ENCODE measurements at regions not wholly inside any gene's neighbourhood (a gene's known extent, or its start where the extent isn't known, plus 50 kb on each side); places are given as distances from the start of the nearest gene placed in this dataset.
A peak's percentile ranks its signal among the peaks of the same experiment; 100 is the strongest.

DNA sequence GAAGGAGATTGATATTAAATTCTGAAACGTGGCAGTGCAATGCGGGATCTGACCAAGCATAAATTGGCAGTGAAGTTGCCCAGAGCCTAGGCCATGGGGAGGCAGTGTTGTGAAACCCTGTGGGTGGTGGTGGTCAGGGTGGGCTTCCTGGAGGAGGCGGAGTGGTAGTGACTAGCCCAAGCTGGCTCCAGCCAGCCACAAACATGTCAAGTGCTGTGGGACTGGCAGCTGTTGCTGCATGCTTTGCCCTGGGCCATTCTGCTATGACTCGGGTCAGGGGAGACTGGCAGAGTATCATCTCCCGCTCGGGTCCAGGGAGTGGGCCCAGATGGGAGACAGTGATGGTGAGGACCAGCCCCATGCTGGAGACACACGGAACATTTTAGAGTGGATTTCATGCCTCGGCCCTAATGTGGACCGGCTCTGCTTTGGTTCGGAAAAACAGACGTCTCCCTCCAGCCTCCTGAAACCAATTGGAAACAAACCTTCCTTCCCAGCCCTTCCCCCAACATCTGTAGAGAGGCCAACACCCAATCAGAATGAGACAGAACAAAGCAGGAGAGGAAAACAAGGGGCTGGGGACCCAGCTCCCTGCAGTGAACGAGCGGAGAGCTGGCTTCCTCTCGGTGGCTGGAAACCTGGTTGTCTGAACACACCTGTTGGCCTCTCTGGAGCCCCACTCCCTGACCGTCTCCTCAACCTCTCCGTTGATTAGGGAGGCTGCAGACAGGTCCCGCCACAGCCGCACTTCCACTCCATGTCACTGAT is 58.2 kb downstream of the TMEM270 start:
- Histone ChIP-seq H3K9ac (no peak overlapping the region), H3K9me3 (ENCODE audit: low read depth) (no peaks in the 10 kb centered on the region), H3K4me2 (peak overlapping the region; percentile 75), H3K36me3 (no peaks in the 10 kb centered on the region), H3K4me3 (peak overlapping the region; percentile 29), H3K79me2 (ENCODE audit: low read depth) (no peaks in the 10 kb centered on the region), H3K27ac (peak overlapping the region; percentile 64), H2AFZ (replicated peaks) (peak overlapping the region; percentile 94), H3F3A (ENCODE audit: low read depth) (peaks cover 12% of the 10 kb centered on the region), H3K27me3 (no peaks in the 10 kb centered on the region), H3K4me1 (peaks cover 12% of the 10 kb centered on the region), H4K20me1 (ENCODE audit: low read depth) (no peaks in the 10 kb centered on the region)
- H3K27me3 Mint-ChIP-seq (ENCODE audit: insufficient read depth, low read depth), result peaks cover 11% of the 10 kb centered on the region
- H3K36me3 Mint-ChIP-seq, result no peaks in the 10 kb centered on the region
- H3K4me3 Mint-ChIP-seq, result no peak overlapping the region
- peak overlapping the region; percentile 96 for H3K27ac Mint-ChIP-seq
- peaks cover 16% of the 10 kb centered on the region for H3K4me1 Mint-ChIP-seq
- H3K9me3 Mint-ChIP-seq, result no peaks in the 10 kb centered on the region
- TF ChIP-seq, protein P1, sequence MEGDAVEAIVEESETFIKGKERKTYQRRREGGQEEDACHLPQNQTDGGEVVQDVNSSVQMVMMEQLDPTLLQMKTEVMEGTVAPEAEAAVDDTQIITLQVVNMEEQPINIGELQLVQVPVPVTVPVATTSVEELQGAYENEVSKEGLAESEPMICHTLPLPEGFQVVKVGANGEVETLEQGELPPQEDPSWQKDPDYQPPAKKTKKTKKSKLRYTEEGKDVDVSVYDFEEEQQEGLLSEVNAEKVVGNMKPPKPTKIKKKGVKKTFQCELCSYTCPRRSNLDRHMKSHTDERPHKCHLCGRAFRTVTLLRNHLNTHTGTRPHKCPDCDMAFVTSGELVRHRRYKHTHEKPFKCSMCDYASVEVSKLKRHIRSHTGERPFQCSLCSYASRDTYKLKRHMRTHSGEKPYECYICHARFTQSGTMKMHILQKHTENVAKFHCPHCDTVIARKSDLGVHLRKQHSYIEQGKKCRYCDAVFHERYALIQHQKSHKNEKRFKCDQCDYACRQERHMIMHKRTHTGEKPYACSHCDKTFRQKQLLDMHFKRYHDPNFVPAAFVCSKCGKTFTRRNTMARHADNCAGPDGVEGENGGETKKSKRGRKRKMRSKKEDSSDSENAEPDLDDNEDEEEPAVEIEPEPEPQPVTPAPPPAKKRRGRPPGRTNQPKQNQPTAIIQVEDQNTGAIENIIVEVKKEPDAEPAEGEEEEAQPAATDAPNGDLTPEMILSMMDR (IDR thresholded peaks at IDR 0.05), result no peak
- TF ChIP-seq EZH2 (IDR thresholded peaks at IDR 0.05), result no peak
- no peak for TF ChIP-seq EZH2phosphoT487 (IDR thresholded peaks at IDR 0.05)
- DNase-seq (ENCODE audit: low spot score), result peak; percentile 65

DNA sequence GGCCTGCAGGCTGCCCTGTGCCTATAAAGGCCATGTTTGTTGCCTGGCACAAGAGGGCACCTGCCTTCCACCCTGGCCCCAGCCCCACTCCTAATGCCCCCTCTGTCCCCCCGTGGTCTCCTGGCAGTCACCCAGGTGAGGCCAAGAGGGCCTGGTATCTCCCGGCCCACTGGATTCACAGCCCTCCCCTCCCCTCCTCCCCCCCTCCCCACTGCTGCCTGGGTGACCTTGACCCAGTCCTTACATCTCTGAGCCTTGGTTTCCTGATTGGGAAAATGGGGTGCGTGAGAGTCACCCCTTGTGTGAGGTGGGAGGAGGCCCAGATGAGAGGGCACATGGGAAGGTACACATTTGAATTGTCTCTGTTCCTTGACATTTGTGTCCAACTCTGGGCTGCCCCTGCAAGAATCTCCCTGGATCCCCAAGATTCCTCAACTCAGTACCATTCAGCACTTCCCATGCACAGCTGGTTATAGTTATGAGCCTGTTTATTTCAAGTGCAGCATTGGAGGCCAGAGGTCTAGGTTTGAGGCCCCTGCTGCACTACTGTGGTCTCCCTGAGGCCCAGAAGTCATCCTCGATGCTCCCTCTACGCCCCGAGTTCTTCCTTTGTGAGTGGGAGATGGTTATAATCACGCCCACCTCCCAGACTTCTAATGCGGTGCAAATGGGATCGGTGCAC is 58.9 kb downstream of the TMEM270 start:
- H3K9me3 Mint-ChIP-seq, result no peaks in the 10 kb centered on the region
- DNase-seq (ENCODE audit: low spot score), result no peak
- TF ChIP-seq EZH2phosphoT487 (IDR thresholded peaks at IDR 0.05) (no peak), EZH2 (IDR thresholded peaks at IDR 0.05) (no peak)
- TF ChIP-seq, protein P1 (IDR thresholded peaks at IDR 0.05), result no peak
- Histone ChIP-seq H2AFZ (replicated peaks) (peak overlapping the region; percentile 94), H3K4me1 (peaks cover 12% of the 10 kb centered on the region), H3K4me2 (peak overlapping the region; percentile 75), H3K79me2 (ENCODE audit: low read depth) (no peaks in the 10 kb centered on the region), H3K27me3 (no peaks in the 10 kb centered on the region), H3K9me3 (ENCODE audit: low read depth) (no peaks in the 10 kb centered on the region), H4K20me1 (ENCODE audit: low read depth) (no peaks in the 10 kb centered on the region), H3K27ac (no peak overlapping the region), H3K36me3 (no peaks in the 10 kb centered on the region), H3K9ac (no peak overlapping the region), H3F3A (ENCODE audit: low read depth) (peaks cover 12% of the 10 kb centered on the region), H3K4me3 (peak overlapping the region; percentile 29)
- H3K36me3 Mint-ChIP-seq, result no peaks in the 10 kb centered on the region
- H3K27me3 Mint-ChIP-seq (ENCODE audit: insufficient read depth, low read depth), result peaks cover 9% of the 10 kb centered on the region
- H3K27ac Mint-ChIP-seq, result peak overlapping the region; percentile 96
- no peak overlapping the region for H3K4me3 Mint-ChIP-seq
- H3K4me1 Mint-ChIP-seq, result peaks cover 16% of the 10 kb centered on the region

DNA sequence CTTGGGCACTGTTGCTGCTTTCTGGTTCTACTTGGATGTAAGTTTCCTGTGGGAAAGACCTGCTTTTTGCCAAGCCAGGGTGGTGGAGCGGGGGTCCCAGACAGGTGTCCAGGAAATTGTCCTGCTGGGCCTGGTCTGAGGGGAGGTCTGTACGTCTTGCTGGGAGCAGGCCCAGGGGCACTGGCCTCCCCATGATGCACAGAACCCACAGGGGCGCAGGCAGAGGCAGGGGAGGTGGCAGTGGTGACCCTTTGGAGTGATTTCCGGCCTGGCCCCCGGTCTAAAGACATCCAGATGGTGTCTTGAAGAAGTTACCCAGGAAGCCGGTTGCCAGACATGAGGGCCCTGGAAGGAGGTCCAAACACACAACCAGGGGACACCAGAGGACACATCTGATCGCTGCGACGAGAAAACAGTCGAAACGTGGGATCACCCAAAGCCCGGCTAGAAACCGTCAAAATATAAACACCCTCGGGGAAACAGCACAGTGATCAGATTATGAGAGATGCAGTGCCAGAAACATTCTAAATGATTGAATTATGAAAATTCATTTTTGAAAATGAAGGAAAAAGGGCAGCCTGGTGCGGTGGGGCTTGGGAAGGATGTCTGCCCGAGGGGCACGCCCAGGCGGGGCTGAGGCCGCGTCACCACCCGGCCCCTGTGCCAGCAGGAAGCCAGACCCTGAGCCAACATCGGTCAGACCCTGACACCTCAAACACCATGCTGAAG is 59.6 kb downstream of the TMEM270 start:
- Histone ChIP-seq H3K9me3 (ENCODE audit: low read depth) (no peaks in the 10 kb centered on the region), H3K4me1 (peaks cover 12% of the 10 kb centered on the region), H3K4me2 (no peak overlapping the region), H3K4me3 (no peak overlapping the region), H3K9ac (no peak overlapping the region), H3K27ac (no peak overlapping the region), H2AFZ (replicated peaks) (no peak overlapping the region), H3K79me2 (ENCODE audit: low read depth) (no peaks in the 10 kb centered on the region), H3F3A (ENCODE audit: low read depth) (peaks cover 12% of the 10 kb centered on the region), H3K36me3 (no peaks in the 10 kb centered on the region), H3K27me3 (no peaks in the 10 kb centered on the region), H4K20me1 (ENCODE audit: low read depth) (no peaks in the 10 kb centered on the region)
- Mint-ChIP-seq H3K9me3 (no peaks in the 10 kb centered on the region), H3K27ac (no peak overlapping the region), H3K36me3 (no peaks in the 10 kb centered on the region), H3K4me3 (no peak overlapping the region), H3K4me1 (peaks cover 16% of the 10 kb centered on the region), H3K27me3 (ENCODE audit: insufficient read depth, low read depth) (peaks cover 9% of the 10 kb centered on the region)
- TF ChIP-seq, protein P1 (IDR thresholded peaks at IDR 0.05), result no peak
- TF ChIP-seq EZH2phosphoT487 (IDR thresholded peaks at IDR 0.05) (no peak), EZH2 (IDR thresholded peaks at IDR 0.05) (no peak)
- DNase-seq (ENCODE audit: low spot score), result no peak
